ENCODE measurements at regions not wholly inside any gene's neighbourhood (a gene's known extent, or its start where the extent isn't known, plus 50 kb on each side); places are given as distances from the start of the nearest gene placed in this dataset.

- TF ChIP-seq RAD21 (IDR thresholded peaks at IDR 0.05; ENCODE audit: low read depth) (no peak), TAF1 (IDR thresholded peaks at IDR 0.05; ENCODE audit: low read depth) (no peak), YY1 (IDR thresholded peaks at IDR 0.05; ENCODE audit: low read depth) (no peak), EP300 (IDR thresholded peaks at IDR 0.05; ENCODE audit: borderline replicate concordance) (no peak), TCF12 (IDR thresholded peaks at IDR 0.05; ENCODE audit: low read depth) (no peak), NFIC (IDR thresholded peaks at IDR 0.05) (no peak), TEAD4 (IDR thresholded peaks at IDR 0.05) (no peak), FOXM1 (IDR thresholded peaks at IDR 0.05; ENCODE audit: borderline replicate concordance, low read depth) (no peak)
- TF ChIP-seq, protein P1, sequence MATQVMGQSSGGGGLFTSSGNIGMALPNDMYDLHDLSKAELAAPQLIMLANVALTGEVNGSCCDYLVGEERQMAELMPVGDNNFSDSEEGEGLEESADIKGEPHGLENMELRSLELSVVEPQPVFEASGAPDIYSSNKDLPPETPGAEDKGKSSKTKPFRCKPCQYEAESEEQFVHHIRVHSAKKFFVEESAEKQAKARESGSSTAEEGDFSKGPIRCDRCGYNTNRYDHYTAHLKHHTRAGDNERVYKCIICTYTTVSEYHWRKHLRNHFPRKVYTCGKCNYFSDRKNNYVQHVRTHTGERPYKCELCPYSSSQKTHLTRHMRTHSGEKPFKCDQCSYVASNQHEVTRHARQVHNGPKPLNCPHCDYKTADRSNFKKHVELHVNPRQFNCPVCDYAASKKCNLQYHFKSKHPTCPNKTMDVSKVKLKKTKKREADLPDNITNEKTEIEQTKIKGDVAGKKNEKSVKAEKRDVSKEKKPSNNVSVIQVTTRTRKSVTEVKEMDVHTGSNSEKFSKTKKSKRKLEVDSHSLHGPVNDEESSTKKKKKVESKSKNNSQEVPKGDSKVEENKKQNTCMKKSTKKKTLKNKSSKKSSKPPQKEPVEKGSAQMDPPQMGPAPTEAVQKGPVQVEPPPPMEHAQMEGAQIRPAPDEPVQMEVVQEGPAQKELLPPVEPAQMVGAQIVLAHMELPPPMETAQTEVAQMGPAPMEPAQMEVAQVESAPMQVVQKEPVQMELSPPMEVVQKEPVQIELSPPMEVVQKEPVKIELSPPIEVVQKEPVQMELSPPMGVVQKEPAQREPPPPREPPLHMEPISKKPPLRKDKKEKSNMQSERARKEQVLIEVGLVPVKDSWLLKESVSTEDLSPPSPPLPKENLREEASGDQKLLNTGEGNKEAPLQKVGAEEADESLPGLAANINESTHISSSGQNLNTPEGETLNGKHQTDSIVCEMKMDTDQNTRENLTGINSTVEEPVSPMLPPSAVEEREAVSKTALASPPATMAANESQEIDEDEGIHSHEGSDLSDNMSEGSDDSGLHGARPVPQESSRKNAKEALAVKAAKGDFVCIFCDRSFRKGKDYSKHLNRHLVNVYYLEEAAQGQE (IDR thresholded peaks at IDR 0.05; ENCODE audit: low read depth), result no peak
These were observed 91.2 kb upstream of the TSHZ2 start for GRCh38 chr20:52880997-52881396.
